Endothelial cell of umbilical vein (primary cell): ENCODE measurements at regions not wholly inside any gene's neighbourhood (a gene's known extent, or its start where the extent isn't known, plus 50 kb on each side); places are given as distances from the start of the nearest gene placed in this dataset.

ENCODE experiments used
- BruUV-seq: library from RNA; stranded (reverse); fragments of 400-500 nt; replicated peaks from 2 replicates; lab custom pipeline; 2021; lab: Mats Ljungman, UMichigan
- CTCF ChIA-PET: fragments of 300-600, 350-600 bp; sonication (Branson Sonifier 250); formaldehyde crosslinking; loops from one replicate; lab custom pipeline; 2021; ENCODE audit warnings: antibody characterized with exemption, inconsistent platforms; lab: Charles Lee
- POLR2A ChIA-PET: fragments of 300-600, 350-600 bp; sonication (Branson Sonifier 250); formaldehyde crosslinking; loops from one replicate; lab custom pipeline; 2021; ENCODE audit warnings: antibody characterized with exemption, inconsistent platforms; lab: Charles Lee
- DNase-seq: peaks from one replicate; pipeline ENCODE4 v3.0.0-alpha.2; 2011; ENCODE audit warnings: low read depth, low spot score
- FAIRE-seq: peaks from 2 replicates; lab custom pipeline; 2011; peaks lifted over from hg19 to GRCh38; lab: Jason Lieb, UNC
- H2AFZ ChIP-seq: 2 replicates; pipeline ENCODE4 v1.6.0; 2012; ENCODE audit warnings: low read depth, low read length, control low read depth, inconsistent platforms
- H3K27ac ChIP-seq: 2 replicates; pipeline ENCODE4 v1.5.1; 2011; ENCODE audit warnings: low read depth, mild to moderate bottlenecking, control low read depth, low read length, moderate library complexity; ENCODE audit not compliant: insufficient read depth
- H3K27me3 ChIP-seq, 2 experiments: 2 replicates each; pipeline versions ENCODE4 v1.6.0 to v1.6.1; 2011; ENCODE audit warnings: low read length in 2 of 2, mixed read lengths in 1 of 2; ENCODE audit not compliant: control insufficient read depth in 2 of 2, insufficient read depth in 2 of 2
- H3K36me3 ChIP-seq, 2 experiments: 2 replicates in 1 of 2; 3 replicates in 1 of 2; pipeline ENCODE4 v1.5.1; 2011; ENCODE audit warnings: low read length in 2 of 2, mild to moderate bottlenecking in 1 of 2, moderate library complexity in 1 of 2; ENCODE audit not compliant: control insufficient read depth in 2 of 2, insufficient read depth in 2 of 2; ENCODE audit errors: extremely low read depth in 1 of 2
- H3K4me1 ChIP-seq: 3 replicates; pipeline ENCODE4 v1.5.1; 2011; ENCODE audit warnings: mild to moderate bottlenecking, low read length; ENCODE audit not compliant: control insufficient read depth, insufficient read depth; ENCODE audit errors: extremely low read depth
- H3K4me2 ChIP-seq: 2 replicates; pipeline ENCODE4 v1.6.1; 2011; ENCODE audit warnings: low read length, control low read depth, mixed read lengths; ENCODE audit not compliant: insufficient read depth
- H3K4me3 ChIP-seq, 3 experiments: fragments of 200-600 bp in 1 of 3; sonication (generic), shearing (Covaris generic) in 1 of 3; replicated peaks in 1 of 3; 2 replicates each; pipeline ENCODE4 v1.5.1; 2011 to 2016; ENCODE audit warnings: control low read depth in 3 of 3, low read length in 3 of 3, mild to moderate bottlenecking in 2 of 3, inconsistent platforms in 1 of 3, low read depth in 1 of 3, moderate library complexity in 1 of 3; ENCODE audit not compliant: insufficient read depth in 1 of 3
- H3K79me2 ChIP-seq: 2 replicates; pipeline ENCODE4 v1.6.0; 2012; ENCODE audit warnings: low read length, inconsistent platforms; ENCODE audit not compliant: control insufficient read depth, insufficient read depth
- H3K9ac ChIP-seq: replicated peaks from 2 replicates; pipeline ENCODE3; 2011; ENCODE audit warnings: low read length, control low read depth; ENCODE audit not compliant: insufficient read depth; ENCODE audit errors: extremely low read depth
- H3K9me1 ChIP-seq: replicated peaks from 3 replicates; pipeline ENCODE4 v1.6.0; 2011; ENCODE audit warnings: mild to moderate bottlenecking, low read length; ENCODE audit not compliant: control insufficient read depth, insufficient read depth; ENCODE audit errors: extremely low read depth
- H3K9me3 ChIP-seq: replicated peaks from 2 replicates; pipeline ENCODE4 v1.5.1; 2012; ENCODE audit warnings: low read length, inconsistent platforms; ENCODE audit not compliant: control insufficient read depth, insufficient read depth
- H4K20me1 ChIP-seq: replicated peaks from 2 replicates; pipeline ENCODE3; 2011; ENCODE audit warnings: mild to moderate bottlenecking, low read length; ENCODE audit not compliant: control insufficient read depth, insufficient read depth; ENCODE audit errors: extremely low read depth
- EZH2 ChIP-seq: IDR thresholded peaks from 2 replicates; pipeline ENCODE4 v1.6.1; 2012; ENCODE audit warnings: borderline replicate concordance, low read depth, mild to moderate bottlenecking, moderate library complexity, low read length, inconsistent platforms; ENCODE audit not compliant: severe bottlenecking
- FOS ChIP-seq: IDR thresholded peaks from 2 replicates; pipeline ENCODE4 v1.6.1; 2011; ENCODE audit warnings: mild to moderate bottlenecking, low read length, moderate library complexity, borderline replicate concordance; ENCODE audit not compliant: insufficient read depth
- GATA2 ChIP-seq: IDR thresholded peaks from 2 replicates; pipeline ENCODE4 v1.7.0; 2011; ENCODE audit warnings: low read depth, mild to moderate bottlenecking, moderate library complexity, mixed read lengths, low read length; ENCODE audit not compliant: insufficient read length, insufficient read depth
- JUN ChIP-seq: IDR thresholded peaks from 2 replicates; pipeline ENCODE4 v1.6.1; 2011; ENCODE audit warnings: borderline replicate concordance, low read depth; ENCODE audit not compliant: insufficient read length, insufficient read depth
- POLR2AphosphoS5 ChIP-seq: IDR thresholded peaks from 2 replicates; pipeline ENCODE4 v1.6.1; 2012; ENCODE audit warnings: low read depth, mild to moderate bottlenecking, control low read depth, low read length, moderate library complexity; ENCODE audit not compliant: insufficient read depth
- dilution Hi-C: fragments of 300-500 bp; cut with MboI; formaldehyde crosslinking; loops from one replicate; pipeline ENCODE4 v1.15.0; 2019; ENCODE audit warnings: low sequenced_read_pairs; ENCODE audit not compliant: extremely low pct_ligation_motif_present
- intact Hi-C: fragments of 100-400 bp; cut with micrococcal nuclease; formaldehyde crosslinking; loops from one replicate; pipeline ENCODE4 v1.10.0; 2022
- TF ChIP-seq, protein P1 (sequence below), 2 donors: IDR thresholded peaks; 1 replicate in 1 of 2; 2 replicates in 1 of 2; pipeline ENCODE4 v1.5.1; 2011; ENCODE audit warnings: low read length in 2 of 2, mild to moderate bottlenecking in 2 of 2, moderate library complexity in 2 of 2, control low read depth in 1 of 2, inconsistent platforms in 1 of 2, low read depth in 1 of 2; ENCODE audit not compliant: insufficient read depth in 1 of 2; ENCODE audit errors: extremely low read depth in 1 of 2
- TF ChIP-seq, protein P2 (sequence below): IDR thresholded peaks from 2 replicates; pipeline ENCODE4 v1.6.1; 2011; ENCODE audit not compliant: insufficient read depth, insufficient read length

DNA sequence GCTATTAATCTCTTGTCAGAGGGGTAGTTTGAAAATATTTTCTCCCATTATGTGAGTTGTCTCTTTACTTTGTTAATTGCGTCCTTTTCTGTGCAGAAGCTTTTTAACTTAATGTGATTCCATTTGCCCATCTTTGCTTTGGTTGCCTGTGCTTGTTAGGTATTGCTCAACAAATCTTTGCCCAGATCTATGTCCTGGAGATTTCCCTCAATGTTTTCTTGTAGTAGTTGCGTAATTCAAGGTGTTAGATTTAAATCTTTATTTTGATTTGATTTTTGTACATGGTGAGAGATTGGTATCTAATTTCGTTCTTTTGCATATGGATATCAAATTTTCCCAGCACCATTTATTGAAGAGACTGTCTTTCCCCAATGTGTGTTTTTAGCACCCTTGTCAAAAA, 567.2 kb downstream of the DNAJB9 start:
- BruUV-seq: no TSS peak
- Histone ChIP-seq H3K9ac (no peak overlapping the region), H4K20me1 (no peaks in the 10 kb centered on the region), H3K9me1 (no peaks in the 10 kb centered on the region), H3K79me2 (no peaks in the 10 kb centered on the region), H3K4me3 (no peak overlapping the region), H3K4me2 (no peak overlapping the region), H3K9me3 (no peaks in the 10 kb centered on the region), H3K36me3 (no peaks in the 10 kb centered on the region), H3K27ac (no peak overlapping the region), H3K4me1 (no peaks in the 10 kb centered on the region), H3K27me3 (no peaks in the 10 kb centered on the region), H2AFZ (no peak overlapping the region)
- dilution Hi-C loops: no loop called here
- intact Hi-C loops: no loop called here
- DNase-seq: no peak
- CTCF ChIA-PET: no interaction called here
- TF ChIP-seq GATA2: no peak
- TF ChIP-seq, protein P1, sequence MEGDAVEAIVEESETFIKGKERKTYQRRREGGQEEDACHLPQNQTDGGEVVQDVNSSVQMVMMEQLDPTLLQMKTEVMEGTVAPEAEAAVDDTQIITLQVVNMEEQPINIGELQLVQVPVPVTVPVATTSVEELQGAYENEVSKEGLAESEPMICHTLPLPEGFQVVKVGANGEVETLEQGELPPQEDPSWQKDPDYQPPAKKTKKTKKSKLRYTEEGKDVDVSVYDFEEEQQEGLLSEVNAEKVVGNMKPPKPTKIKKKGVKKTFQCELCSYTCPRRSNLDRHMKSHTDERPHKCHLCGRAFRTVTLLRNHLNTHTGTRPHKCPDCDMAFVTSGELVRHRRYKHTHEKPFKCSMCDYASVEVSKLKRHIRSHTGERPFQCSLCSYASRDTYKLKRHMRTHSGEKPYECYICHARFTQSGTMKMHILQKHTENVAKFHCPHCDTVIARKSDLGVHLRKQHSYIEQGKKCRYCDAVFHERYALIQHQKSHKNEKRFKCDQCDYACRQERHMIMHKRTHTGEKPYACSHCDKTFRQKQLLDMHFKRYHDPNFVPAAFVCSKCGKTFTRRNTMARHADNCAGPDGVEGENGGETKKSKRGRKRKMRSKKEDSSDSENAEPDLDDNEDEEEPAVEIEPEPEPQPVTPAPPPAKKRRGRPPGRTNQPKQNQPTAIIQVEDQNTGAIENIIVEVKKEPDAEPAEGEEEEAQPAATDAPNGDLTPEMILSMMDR (IDR thresholded peaks at IDR 0.05; ENCODE audit: extremely low read depth in 1 of 2, insufficient read depth in 1 of 2, low read depth in 1 of 2, low read length in 2 of 2): no peak
- no peak for TF ChIP-seq FOS
- TF ChIP-seq, protein P2, sequence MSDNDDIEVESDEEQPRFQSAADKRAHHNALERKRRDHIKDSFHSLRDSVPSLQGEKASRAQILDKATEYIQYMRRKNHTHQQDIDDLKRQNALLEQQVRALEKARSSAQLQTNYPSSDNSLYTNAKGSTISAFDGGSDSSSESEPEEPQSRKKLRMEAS: no peak
- TF ChIP-seq POLR2AphosphoS5: no peak
- FAIRE-seq: no peak
- POLR2A ChIA-PET: no interaction called here

DNA sequence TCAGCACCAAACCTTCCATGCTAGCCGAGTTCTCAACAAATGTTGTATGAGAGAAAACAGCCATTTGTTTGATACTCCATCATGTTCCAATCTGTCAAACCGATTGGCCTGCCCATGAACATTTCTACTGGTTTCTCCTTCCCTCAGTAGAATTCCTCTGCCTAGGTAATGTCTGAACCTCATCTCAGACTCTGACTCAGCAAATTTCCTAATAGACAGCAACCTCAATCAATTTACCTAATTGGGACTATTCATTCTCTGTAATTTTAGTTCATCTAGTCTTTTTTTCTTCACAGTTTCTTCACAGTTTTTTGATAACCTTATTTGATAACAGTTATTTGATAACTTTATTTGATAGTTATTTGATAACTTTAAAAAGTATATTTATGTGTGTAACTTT, 585.1 kb downstream of the DNAJB9 start:
- intact Hi-C loops: no loop called here
- FAIRE-seq: no peak
- Histone ChIP-seq H3K79me2 (no peaks in the 10 kb centered on the region), H3K27me3 (no peaks in the 10 kb centered on the region), H3K4me2 (no peak overlapping the region), H3K27ac (no peak overlapping the region), H3K9ac (no peak overlapping the region), H3K4me1 (no peaks in the 10 kb centered on the region), H2AFZ (no peak overlapping the region), H3K36me3 (no peaks in the 10 kb centered on the region), H3K9me3 (no peaks in the 10 kb centered on the region), H3K9me1 (no peaks in the 10 kb centered on the region), H4K20me1 (no peaks in the 10 kb centered on the region), H3K4me3 (no peak overlapping the region)
- no peak for TF ChIP-seq EZH2
- TF ChIP-seq POLR2AphosphoS5: no peak
- TF ChIP-seq, protein P1 (IDR thresholded peaks at IDR 0.05; ENCODE audit: extremely low read depth in 1 of 2, insufficient read depth in 1 of 2, low read depth in 1 of 2, low read length in 2 of 2): no peak
- no peak for TF ChIP-seq JUN
- dilution Hi-C loops: no loop called here
- ChIA-PET CTCF (no interaction called here), POLR2A (no interaction called here)
- no peak for DNase-seq
- no TSS peak for BruUV-seq
